Aorta (tissue), 5 donors: ENCODE measurements at regions not wholly inside any gene's neighbourhood (a gene's known extent, or its start where the extent isn't known, plus 50 kb on each side); places are given as distances from the start of the nearest gene placed in this dataset.

ENCODE experiments used
- ATAC-seq: fragments of 200-7000 bp; cut with Tn5 transposase; one replicate; pipeline ENCODE4 v1.9.1; 2022; ENCODE audit warnings: moderate library complexity; ENCODE audit not compliant: low FRiP score
- DNase-seq, 2 donors: peaks; one replicate each; pipeline ENCODE4 v3.0.0-alpha.2; 2020
- H3K27ac ChIP-seq, 2 donors: one replicate each; pipeline ENCODE4 v1.5.1; 2013; ENCODE audit warnings: low read length in 2 of 2, mild to moderate bottlenecking in 2 of 2, moderate library complexity in 2 of 2, control low read depth in 1 of 2, inconsistent platforms in 1 of 2, low read depth in 1 of 2
- H3K27me3 ChIP-seq, 2 donors: one replicate each; pipeline ENCODE4 v1.6.1; 2013; ENCODE audit warnings: control low read depth in 1 of 2, low read length in 1 of 2, mild to moderate bottlenecking in 1 of 2, moderate library complexity in 1 of 2; ENCODE audit not compliant: insufficient read depth in 2 of 2, control insufficient read depth in 1 of 2
- H3K36me3 ChIP-seq, 2 donors: one replicate each; pipeline ENCODE4 v1.6.1; 2013; ENCODE audit warnings: control low read depth in 1 of 2, low read length in 1 of 2, mild to moderate bottlenecking in 1 of 2; ENCODE audit not compliant: insufficient read depth in 2 of 2, control insufficient read depth in 1 of 2
- H3K4me1 ChIP-seq, 2 donors: one replicate each; pipeline ENCODE4 v1.6.1; 2013; ENCODE audit warnings: low read length in 2 of 2, control low read depth in 1 of 2, mild to moderate bottlenecking in 1 of 2, moderate library complexity in 1 of 2; ENCODE audit not compliant: insufficient read depth in 2 of 2, control insufficient read depth in 1 of 2
- H3K4me3 ChIP-seq, 2 donors: one replicate each; pipeline ENCODE4 v1.5.1; 2013; ENCODE audit warnings: low read length in 2 of 2, control low read depth in 1 of 2, mild to moderate bottlenecking in 1 of 2
- H3K9me3 ChIP-seq: one replicate; pipeline ENCODE4 v1.6.1; 2013; ENCODE audit warnings: mild to moderate bottlenecking, low read length; ENCODE audit not compliant: control insufficient read depth
- WGBS, 2 donors: extraction: QIAGEN DNeasy Blood & Tissue Kit; methylation state at CpG; one replicate each; pipeline ENCODE4 v1.1.7; 2013; 5-methylcytosine and 5-hydroxymethylcytosine counted together
- intact Hi-C, 2 donors: fragments of 100-400 bp; cut with DNase I; formaldehyde crosslinking; loops; one replicate each; pipeline versions ENCODE4 v1.14.2 to v1.15.0; 2022
- donor health status: healthy with polysubstance abuse.
- donor health status: Bipolar disorder and iron deficiency.
- donor health status: DM: no; HTN: no; CAD: no.
- donor health status: DM: no; HTN: no; CAD: no.
- donor health status: DM: yes; HTN: yes; CAD: no.

GRCh38 chrX:42140320-42140719 lies 217.0 kb upstream of the CASK start:
- H3K9me3 ChIP-seq: no peaks in the 10 kb centered on the region
- DNase-seq (no peak), ATAC-seq (no peak)
- H3K4me1 ChIP-seq: no peaks in the 10 kb centered on the region
- no peak overlapping the region for H3K4me3 ChIP-seq
- intact Hi-C loops: no loop called here
- no peak overlapping the region for H3K27ac ChIP-seq
- no peaks in the 10 kb centered on the region for H3K27me3 ChIP-seq
- no peaks in the 10 kb centered on the region for H3K36me3 ChIP-seq

GRCh38 chrX:42135583-42136228 lies 212.4 kb upstream of the CASK start:
- Histone ChIP-seq H3K27ac (no peak overlapping the region), H3K27me3 (no peaks in the 10 kb centered on the region), H3K4me1 (no peaks in the 10 kb centered on the region), H3K4me3 (no peak overlapping the region), H3K36me3 (no peaks in the 10 kb centered on the region), H3K9me3 (no peaks in the 10 kb centered on the region)
- ATAC-seq: no peak
- no peak for DNase-seq
- intact Hi-C loops: no loop called here
- 78 to 80% methylated on average over 1 of the region's 1 CpG for WGBS, 2 donors

GRCh38 chrX:42131856-42132255 lies 208.5 kb upstream of the CASK start:
- DNase-seq: no peak
- intact Hi-C loops: no loop called here
- ATAC-seq: no peak

GRCh38 chrX:42129022-42129940 lies 205.9 kb upstream of the CASK start:
- 86 to 94% methylated on average over 3 of the region's 3 CpGs for WGBS, 2 donors
- intact Hi-C loops: no loop called here
- H3K4me3 ChIP-seq: no peak overlapping the region

More at GRCh38 chrX:42131856-42132255, 208.5 kb upstream of the CASK start:
- Histone ChIP-seq H3K27ac (no peak overlapping the region), H3K9me3 (no peaks in the 10 kb centered on the region), H3K36me3 (no peaks in the 10 kb centered on the region), H3K4me1 (no peaks in the 10 kb centered on the region), H3K4me3 (no peak overlapping the region), H3K27me3 (no peaks in the 10 kb centered on the region)

GRCh38 chrX:42128587-42128986 lies 205.2 kb upstream of the CASK start:
- DNase-seq (no peak), ATAC-seq (no peak)
- H3K4me1 ChIP-seq: no peaks in the 10 kb centered on the region
- no peak overlapping the region for H3K27ac ChIP-seq
- H3K9me3 ChIP-seq: no peaks in the 10 kb centered on the region
- H3K4me3 ChIP-seq: no peak overlapping the region
- no peaks in the 10 kb centered on the region for H3K27me3 ChIP-seq
- no peaks in the 10 kb centered on the region for H3K36me3 ChIP-seq
- intact Hi-C loops: no loop called here
- 64 to 71% methylated on average over 4 of the region's 4 CpGs for WGBS, 2 donors

More at GRCh38 chrX:42129022-42129940, 205.9 kb upstream of the CASK start:
- Histone ChIP-seq H3K36me3 (no peaks in the 10 kb centered on the region), H3K4me1 (no peaks in the 10 kb centered on the region), H3K27ac (no peak overlapping the region), H3K9me3 (no peaks in the 10 kb centered on the region), H3K27me3 (no peaks in the 10 kb centered on the region)
- no peak for ATAC-seq
- DNase-seq: no peak

- Histone ChIP-seq H3K27me3 (no peaks in the 10 kb centered on the region), H3K27ac (no peak overlapping the region), H3K4me3 (no peak overlapping the region), H3K4me1 (no peaks in the 10 kb centered on the region), H3K36me3 (no peaks in the 10 kb centered on the region), H3K9me3 (no peaks in the 10 kb centered on the region)
- DNase-seq (no peak), ATAC-seq (no peak)
- intact Hi-C loops: no loop called here
- 18 to 34% methylated on average over 2 of the region's 2 CpGs for WGBS, 2 donors
Measured at GRCh38 chrX:42128020-42128419, 204.7 kb upstream of the CASK start.

- no peak for DNase-seq
- H3K27me3 ChIP-seq: no peaks in the 10 kb centered on the region
- H3K4me1 ChIP-seq: no peaks in the 10 kb centered on the region
- no peak overlapping the region for H3K4me3 ChIP-seq
- H3K36me3 ChIP-seq: no peaks in the 10 kb centered on the region
- WGBS, 2 donors: 3 to 35% methylated on average over 1 of the region's 1 CpG
- H3K27ac ChIP-seq: no peak overlapping the region
- H3K9me3 ChIP-seq: no peaks in the 10 kb centered on the region
- ATAC-seq: no peak
- intact Hi-C loops: no loop called here
Measured at GRCh38 chrX:42127563-42127962, 204.2 kb upstream of the CASK start.

- 74 to 87% methylated on average over 4 of the region's 4 CpGs for WGBS, 2 donors
Measured at GRCh38 chrX:42123369-42123768, 200.0 kb upstream of the CASK start.

GRCh38 chrX:42119076-42119475 lies 195.7 kb upstream of the CASK start:
- H3K27ac ChIP-seq: no peak overlapping the region
- no peak overlapping the region for H3K4me3 ChIP-seq
- DNase-seq (no peak), ATAC-seq (no peak)
- H3K9me3 ChIP-seq: no peaks in the 10 kb centered on the region
- WGBS, 2 donors: 75 to 95% methylated on average over 1 of the region's 1 CpG
- H3K27me3 ChIP-seq: no peaks in the 10 kb centered on the region
- H3K36me3 ChIP-seq: no peaks in the 10 kb centered on the region
- H3K4me1 ChIP-seq: no peaks in the 10 kb centered on the region
- intact Hi-C loops: no loop called here

More at GRCh38 chrX:42123369-42123768, 200.0 kb upstream of the CASK start:
- Histone ChIP-seq H3K4me3 (no peak overlapping the region), H3K36me3 (no peaks in the 10 kb centered on the region), H3K9me3 (no peaks in the 10 kb centered on the region), H3K4me1 (no peaks in the 10 kb centered on the region), H3K27me3 (no peaks in the 10 kb centered on the region), H3K27ac (no peak overlapping the region)
- DNase-seq (no peak), ATAC-seq (no peak)
- intact Hi-C loops: no loop called here
